IMR-90 (cell line): ENCODE measurements at regions not wholly inside any gene's neighbourhood (a gene's known extent, or its start where the extent isn't known, plus 50 kb on each side); places are given as distances from the start of the nearest gene placed in this dataset.

Experiments
- ATAC-seq: fragments of 200-7000 bp; cut with Tn5 transposase; 2 replicates; pipeline ENCODE4 v1.9.1; 2020; ENCODE audit warnings: low read depth, mild to moderate bottlenecking, moderate library complexity
- BruUV-seq: library from RNA; stranded (reverse); fragments of 400-500 nt; replicated peaks from 2 replicates; lab custom pipeline; 2021; lab: Mats Ljungman, UMichigan
- CTCF ChIA-PET: fragments of 300-600 bp; formaldehyde crosslinking; extraction: SDS; loops from one replicate; lab custom pipeline; 2021; ENCODE audit warnings: antibody characterized with exemption; lab: Yijun Ruan, JAX
- POLR2A ChIA-PET: fragments of 300-600 bp; sonication (Branson Sonifier 250); formaldehyde crosslinking; loops from one replicate; lab custom pipeline; 2022; ENCODE audit warnings: antibody characterized with exemption; ENCODE audit not compliant: unreplicated experiment; lab: Charles Lee
- DNase-seq: peaks from one replicate; pipeline ENCODE4 v3.0.0; 2013
- H2AFZ ChIP-seq: replicated peaks from 2 replicates; pipeline ENCODE3; 2013; ENCODE audit warnings: low read length, mild to moderate bottlenecking; ENCODE audit not compliant: poor library complexity
- H2AK5ac ChIP-seq: 2 replicates; pipeline ENCODE4 v1.6.1; 2013; ENCODE audit warnings: low read depth, low read length, inconsistent platforms
- H2AK9ac ChIP-seq: replicated peaks from 2 replicates; pipeline ENCODE3; 2013; ENCODE audit warnings: mild to moderate bottlenecking, low read depth, low read length, moderate library complexity; ENCODE audit not compliant: poor library complexity
- H2BK120ac ChIP-seq: 2 replicates; pipeline ENCODE4 v1.6.1; 2013; ENCODE audit warnings: low read depth, low read length, inconsistent platforms
- H2BK15ac ChIP-seq: 3 replicates; pipeline ENCODE4 v1.6.1; 2013; ENCODE audit warnings: low read depth, low read length, inconsistent platforms
- H2BK20ac ChIP-seq: 2 replicates; pipeline ENCODE4 v1.6.1; 2013; ENCODE audit warnings: low read depth, mild to moderate bottlenecking, inconsistent platforms, low read length, moderate library complexity
- H2BK5ac ChIP-seq: 2 replicates; pipeline ENCODE4 v1.6.1; 2013; ENCODE audit warnings: mild to moderate bottlenecking, low read depth, low read length, inconsistent platforms; ENCODE audit not compliant: poor library complexity, severe bottlenecking
- H3K14ac ChIP-seq: replicated peaks from 2 replicates; pipeline ENCODE4 v1.6.1; 2013; ENCODE audit warnings: low read depth, low read length, inconsistent platforms
- H3K18ac ChIP-seq: 2 replicates; pipeline ENCODE4 v1.6.1; 2013; ENCODE audit warnings: low read depth, low read length, control low read depth
- H3K23ac ChIP-seq: 2 replicates; pipeline ENCODE4 v1.6.1; 2013; ENCODE audit warnings: low read depth, low read length, inconsistent platforms
- H3K27ac ChIP-seq: 2 replicates; pipeline ENCODE4 v1.5.1; 2013; ENCODE audit warnings: mild to moderate bottlenecking, control low read depth, low read length; ENCODE audit not compliant: insufficient read depth
- H3K27me3 ChIP-seq: 2 replicates; pipeline ENCODE4 v1.6.1; 2013; ENCODE audit warnings: low read length; ENCODE audit not compliant: control insufficient read depth, insufficient read depth
- H3K36me3 ChIP-seq: 2 replicates; pipeline ENCODE4 v1.6.1; 2013; ENCODE audit warnings: low read length, mixed read lengths; ENCODE audit not compliant: control insufficient read depth, insufficient read depth
- H3K4ac ChIP-seq: 2 replicates; pipeline ENCODE4 v1.6.1; 2013; ENCODE audit warnings: low read depth, low read length, inconsistent platforms
- H3K4me1 ChIP-seq: 2 replicates; pipeline ENCODE4 v1.6.1; 2013; ENCODE audit warnings: low read length, mixed read lengths; ENCODE audit not compliant: control insufficient read depth, insufficient read depth
- H3K4me2 ChIP-seq: 2 replicates; pipeline ENCODE4 v1.6.1; 2013; ENCODE audit warnings: low read depth, mild to moderate bottlenecking, control low read depth, low read length, moderate library complexity
- H3K4me3 ChIP-seq: 2 replicates; pipeline ENCODE4 v1.5.1; 2013; ENCODE audit warnings: low read depth, mild to moderate bottlenecking, control low read depth, low read length, moderate library complexity; ENCODE audit not compliant: insufficient read depth
- H3K56ac ChIP-seq: 2 replicates; pipeline ENCODE4 v1.6.1; 2013; ENCODE audit warnings: low read length, inconsistent platforms; ENCODE audit not compliant: insufficient read depth; ENCODE audit errors: extremely low read depth
- H3K79me1 ChIP-seq, 2 experiments: 2 replicates each; pipeline ENCODE4 v1.6.1; 2013; ENCODE audit warnings: low read length in 2 of 2, inconsistent platforms in 1 of 2, low read depth in 1 of 2
- H3K9ac ChIP-seq: 2 replicates; pipeline ENCODE4 v1.6.1; 2013; ENCODE audit warnings: low read depth, low read length, control low read depth
- H3K9me1 ChIP-seq: 2 replicates; pipeline ENCODE4 v1.6.1; 2013; ENCODE audit warnings: low read length, inconsistent platforms; ENCODE audit not compliant: insufficient read depth
- H3K9me3 ChIP-seq: 2 replicates; pipeline ENCODE4 v1.6.1; 2013; ENCODE audit warnings: low read length; ENCODE audit not compliant: control insufficient read depth, insufficient read depth
- H4K20me1 ChIP-seq: 2 replicates; pipeline ENCODE4 v1.6.1; 2013; ENCODE audit warnings: low read length, inconsistent platforms; ENCODE audit not compliant: insufficient read depth
- H4K5ac ChIP-seq: 2 replicates; pipeline ENCODE4 v1.6.1; 2013; ENCODE audit warnings: mild to moderate bottlenecking, low read depth, low read length, control low read depth
- H4K8ac ChIP-seq, 2 experiments: 2 replicates each; pipeline ENCODE4 v1.6.1; 2013; ENCODE audit warnings: low read depth in 2 of 2, low read length in 2 of 2, control low read depth in 1 of 2, inconsistent platforms in 1 of 2
- H4K91ac ChIP-seq: 2 replicates; pipeline ENCODE4 v1.6.1; 2013; ENCODE audit warnings: low read depth, low read length, inconsistent platforms; ENCODE audit not compliant: insufficient read depth
- BHLHE40 ChIP-seq: fragments of 150-350 bp; IDR thresholded peaks from 2 replicates; pipeline ENCODE4 v1.6.1; 2016; ENCODE audit warnings: mild to moderate bottlenecking, low read depth, low read length
- CEBPB ChIP-seq: IDR thresholded peaks from 2 replicates; pipeline ENCODE4 v1.6.1; 2012; ENCODE audit warnings: low read depth, low read length, improper control_type of control experiment
- CHD1 ChIP-seq: IDR thresholded peaks from 2 replicates; pipeline ENCODE4 v1.6.1; 2012; ENCODE audit warnings: low read depth, low read length, improper control_type of control experiment
- CTCF ChIP-seq: conservative IDR thresholded peaks from 2 replicates; pipeline ENCODE4 v1.5.1; 2012; ENCODE audit warnings: mild to moderate bottlenecking, low read depth, low read length, improper control_type of control experiment
- ELK1 ChIP-seq: fragments of 150-350 bp; IDR thresholded peaks from 2 replicates; pipeline ENCODE4 v1.6.1; 2016; ENCODE audit warnings: low read depth, mild to moderate bottlenecking, low read length, moderate library complexity, borderline replicate concordance
- FOS ChIP-seq: fragments of 150-350 bp; IDR thresholded peaks from 2 replicates; pipeline ENCODE4 v1.6.1; 2016; ENCODE audit warnings: low read depth, low read length
- MAFK ChIP-seq: IDR thresholded peaks from 2 replicates; pipeline ENCODE4 v1.6.1; 2012; ENCODE audit warnings: low read depth, low read length, improper control_type of control experiment
- MAZ ChIP-seq: IDR thresholded peaks from 2 replicates; pipeline ENCODE4 v1.6.1; 2012; ENCODE audit warnings: low read depth, mild to moderate bottlenecking, low read length, improper control_type of control experiment, moderate library complexity, borderline replicate concordance
- MXI1 ChIP-seq: IDR thresholded peaks from 2 replicates; pipeline ENCODE4 v1.6.1; 2012; ENCODE audit warnings: low read depth, mild to moderate bottlenecking, low read length, moderate library complexity, borderline replicate concordance
- NFE2L2 ChIP-seq: fragments of 150-350 bp; IDR thresholded peaks from 2 replicates; pipeline ENCODE4 v1.6.1; 2016; ENCODE audit warnings: low read depth, mild to moderate bottlenecking, low read length
- POLR2A ChIP-seq: IDR thresholded peaks from 2 replicates; pipeline ENCODE4 v1.6.1; 2012; ENCODE audit warnings: mild to moderate bottlenecking, low read depth, low read length
- RAD21 ChIP-seq: IDR thresholded peaks from 2 replicates; pipeline ENCODE4 v1.6.1; 2012; ENCODE audit warnings: low read length, improper control_type of control experiment
- RCOR1 ChIP-seq: IDR thresholded peaks from 2 replicates; pipeline ENCODE4 v1.6.1; 2012; ENCODE audit warnings: mild to moderate bottlenecking, low read length, improper control_type of control experiment; ENCODE audit not compliant: insufficient replicate concordance
- RFX5 ChIP-seq: IDR thresholded peaks from 2 replicates; pipeline ENCODE4 v1.8.0; 2012; ENCODE audit warnings: low read depth, mild to moderate bottlenecking, low read length, moderate library complexity
- SMC3 ChIP-seq: fragments of 150-350 bp; IDR thresholded peaks from 2 replicates; pipeline ENCODE4 v1.6.1; 2016; ENCODE audit warnings: low read depth, mild to moderate bottlenecking, antibody characterized with exemption, low read length, moderate library complexity
- WGBS, 2 experiments: methylation state at CpG; one replicate each; pipeline versions ENCODE4 v1.1.5 to v1.1.7; 2013; ENCODE audit warnings: missing lambda C conversion rate in 2 of 2; ENCODE audit not compliant: insufficient read length in 1 of 2; ENCODE audit errors: extremely low coverage in 2 of 2; 5-methylcytosine and 5-hydroxymethylcytosine counted together
- dilution Hi-C: fragments of 300-500 bp; cut with HindIII; formaldehyde crosslinking; loops from one replicate; pipeline ENCODE4 v1.14.3; 2018; ENCODE audit warnings: low sequenced_read_pairs; ENCODE audit not compliant: unreplicated experiment
- in situ Hi-C: fragments of 300-500 bp; cut with MboI; formaldehyde crosslinking; loops from 3 replicates; pipeline ENCODE4 v1.14.3; 2019; ENCODE audit warnings: low sequenced_read_pairs, inconsistent platforms, mixed read lengths
- intact Hi-C: fragments of 100-400 bp; cut with micrococcal nuclease; formaldehyde crosslinking; loops from 2 replicates; pipeline ENCODE4 v1.10.0; 2022
- TF ChIP-seq, protein P1 (sequence below): fragments of 150-350 bp; IDR thresholded peaks from 2 replicates; pipeline ENCODE4 v1.6.1; 2017; ENCODE audit warnings: mild to moderate bottlenecking, antibody characterized with exemption, low read length, low read depth

DNA sequence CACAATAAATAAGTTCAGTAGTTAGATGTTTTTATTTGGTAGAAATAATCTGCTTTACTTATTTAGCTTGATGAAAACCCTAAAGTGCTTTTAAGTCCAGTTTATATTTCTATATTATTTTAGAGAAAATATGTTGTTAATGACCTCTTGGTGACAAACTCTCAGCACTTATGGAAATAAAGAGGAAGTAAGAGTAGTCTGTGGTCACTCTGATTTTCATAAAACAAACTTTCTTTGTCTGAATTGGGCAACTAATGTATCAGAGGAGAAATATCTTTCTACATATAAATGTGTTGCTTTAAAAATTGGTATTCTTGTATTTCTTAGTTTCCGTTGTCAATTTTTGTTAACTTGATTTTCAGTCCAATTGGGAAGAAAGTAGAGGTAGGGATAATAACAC lies 878.9 kb upstream of the SEL1L start:
- POLR2A ChIA-PET = no interaction called here

More for the DNA sequence above, 878.9 kb upstream of the SEL1L start:
- Histone ChIP-seq H4K8ac (no peak overlapping the region), H2AK9ac (no peak overlapping the region), H3K27me3 (no peaks in the 10 kb centered on the region), H3K4ac (no peak overlapping the region), H4K91ac (no peak overlapping the region), H3K56ac (no peak overlapping the region), H3K4me1 (no peaks in the 10 kb centered on the region), H2BK5ac (no peak overlapping the region), H3K27ac (no peak overlapping the region), H3K18ac (no peak overlapping the region), H3K36me3 (no peaks in the 10 kb centered on the region), H4K5ac (no peak overlapping the region), H3K79me1 (no peaks in the 10 kb centered on the region), H2AK5ac (no peak overlapping the region), H3K4me2 (no peak overlapping the region), H4K20me1 (no peaks in the 10 kb centered on the region), H2BK20ac (no peak overlapping the region), H3K9me1 (no peaks in the 10 kb centered on the region), H3K4me3 (no peak overlapping the region), H3K23ac (no peak overlapping the region), H3K9ac (no peak overlapping the region), H2BK120ac (no peak overlapping the region), H3K9me3 (peaks cover 3% of the 10 kb centered on the region; the same call in 1 of the 2 replicates), H2AFZ (no peak overlapping the region), H2BK15ac (no peak overlapping the region), H3K14ac (no peak overlapping the region)
- WGBS, 2 experiments = no CpG with 5 or more reads among the region's 1 CpG
- TF ChIP-seq MAZ (no peak), MXI1 (no peak), BHLHE40 (no peak), SMC3 (no peak), RFX5 (no peak), CTCF (no peak), ELK1 (no peak), FOS (no peak), POLR2A (no peak), MAFK (no peak), CHD1 (no peak), CEBPB (no peak), NFE2L2 (no peak), RCOR1 (no peak), RAD21 (no peak)
- TF ChIP-seq, protein P1, sequence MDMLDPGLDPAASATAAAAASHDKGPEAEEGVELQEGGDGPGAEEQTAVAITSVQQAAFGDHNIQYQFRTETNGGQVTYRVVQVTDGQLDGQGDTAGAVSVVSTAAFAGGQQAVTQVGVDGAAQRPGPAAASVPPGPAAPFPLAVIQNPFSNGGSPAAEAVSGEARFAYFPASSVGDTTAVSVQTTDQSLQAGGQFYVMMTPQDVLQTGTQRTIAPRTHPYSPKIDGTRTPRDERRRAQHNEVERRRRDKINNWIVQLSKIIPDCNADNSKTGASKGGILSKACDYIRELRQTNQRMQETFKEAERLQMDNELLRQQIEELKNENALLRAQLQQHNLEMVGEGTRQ = no peak
- dilution Hi-C loops = no loop called here
- CTCF ChIA-PET = no interaction called here
- DNase-seq (no peak), ATAC-seq (no peak)
- no TSS peak for BruUV-seq
- in situ Hi-C loops = no loop called here
- intact Hi-C loops = no loop called here
